Smooth muscle cell of the brain vasculature (primary cell): ENCODE measurements at regions not wholly inside any gene's neighbourhood (a gene's known extent, or its start where the extent isn't known, plus 50 kb on each side); places are given as distances from the start of the nearest gene placed in this dataset.

ENCODE experiments used
- DNase-seq: peaks from one replicate; pipeline ENCODE4 v3.0.0-alpha.2; 2012; ENCODE audit warnings: low read depth, low spot score

- no peak for DNase-seq
These were observed 134.1 kb upstream of the C1GALT1 start for GRCh38 chr7:7048213-7048612.

DNA sequence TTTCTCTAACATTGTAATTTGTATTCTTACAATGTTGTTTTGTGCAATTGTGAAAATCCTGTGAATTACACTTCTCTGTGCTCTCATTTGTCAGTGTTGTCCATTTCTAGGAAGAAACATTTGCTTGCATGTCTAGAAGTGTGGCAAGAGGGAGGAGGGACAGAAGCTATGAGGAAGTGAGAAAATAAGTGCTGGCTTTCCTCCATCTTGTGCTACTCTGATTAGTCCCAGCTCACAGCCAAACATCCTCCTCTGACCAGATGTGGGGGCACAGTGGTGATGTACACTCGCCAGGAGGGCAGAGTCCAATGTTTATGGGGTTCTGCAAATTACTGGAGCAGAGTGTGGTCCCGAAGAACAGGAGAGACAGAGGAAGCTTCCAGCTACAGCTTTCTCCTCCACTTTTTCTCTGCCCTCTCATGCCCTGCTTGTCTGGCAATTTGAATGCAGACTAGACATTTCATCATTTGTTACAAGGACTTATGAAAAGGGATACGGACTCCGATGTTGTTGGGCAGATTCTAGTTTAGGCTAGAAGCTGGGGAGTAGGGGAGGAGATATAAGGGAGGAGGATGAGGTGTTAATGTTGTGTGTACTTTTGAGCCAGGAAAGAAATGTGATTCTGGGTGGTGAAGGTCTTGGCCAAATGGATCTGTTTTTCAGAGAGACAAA is 131.0 kb upstream of the C1GALT1 start:
- no peak for DNase-seq

GRCh38 chr7:7054252-7054830 is 128.0 kb upstream of the C1GALT1 start:
- DNase-seq, result no peak

- no peak for DNase-seq
These were observed 121.3 kb upstream of the C1GALT1 start for GRCh38 chr7:7060828-7061599.

DNA sequence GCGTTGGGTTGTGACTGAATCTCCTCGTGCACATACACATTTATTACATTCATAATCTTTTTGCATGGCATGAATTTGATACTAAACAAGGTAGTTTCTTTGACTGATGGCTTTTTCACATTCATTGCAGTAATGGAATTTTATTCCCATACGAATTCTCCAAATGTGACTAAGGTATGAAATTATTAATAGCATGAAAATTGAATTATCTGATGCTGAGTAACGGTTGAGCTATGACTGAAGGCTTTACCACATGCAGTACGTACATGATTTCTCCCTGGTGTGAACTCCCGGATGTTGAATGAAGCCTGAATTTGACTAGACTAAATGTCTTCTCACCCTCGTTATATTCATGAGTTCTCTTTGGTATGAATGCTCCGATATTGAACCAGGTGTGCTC is 104.4 kb upstream of the C1GALT1 start:
- no peak for DNase-seq

- DNase-seq, result no peak
These were observed 101.5 kb upstream of the C1GALT1 start for GRCh38 chr7:7080802-7081201.

DNA sequence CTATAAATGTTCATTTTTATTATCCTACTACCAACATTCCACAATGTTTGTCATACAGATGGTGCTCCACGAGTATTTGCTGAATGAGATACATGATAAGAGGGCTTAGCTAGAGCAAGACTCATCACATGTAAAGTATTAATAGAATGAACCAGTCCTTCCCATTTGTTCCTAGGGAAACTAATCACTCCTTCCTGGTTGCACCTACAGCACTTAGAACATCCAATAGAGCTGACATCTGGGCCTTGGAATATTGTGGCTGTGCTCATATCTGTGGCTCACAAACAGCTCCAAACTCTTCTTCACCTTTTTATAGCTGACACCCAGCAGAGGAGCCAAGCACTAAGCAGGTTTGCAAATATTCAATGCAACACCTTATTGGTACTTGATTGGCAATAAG is 91.9 kb upstream of the C1GALT1 start:
- no peak for DNase-seq

DNA sequence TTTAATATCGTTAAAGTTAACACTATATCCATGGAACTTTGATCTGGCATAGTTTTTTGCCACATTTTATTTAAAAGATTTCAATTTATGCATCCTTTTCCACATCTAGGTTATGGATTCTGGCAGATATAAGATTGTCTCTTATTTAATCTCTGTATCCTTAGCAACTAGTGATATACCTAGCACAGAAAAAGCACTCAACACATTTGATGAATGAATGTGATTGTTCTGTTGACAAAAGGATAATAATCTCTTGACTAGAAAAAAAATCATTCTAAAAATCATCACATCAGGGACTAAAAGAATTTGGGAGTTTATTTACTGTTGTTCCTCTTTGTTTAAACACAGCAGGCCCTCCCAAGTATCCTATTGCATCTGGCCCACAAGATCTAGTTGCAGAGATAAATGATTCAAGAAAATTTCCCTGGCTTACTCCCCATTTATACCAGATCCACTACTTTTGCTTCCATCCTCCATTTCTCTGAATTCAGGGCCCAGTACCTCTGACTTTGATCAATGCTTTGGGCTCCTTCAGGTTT is 84.0 kb upstream of the C1GALT1 start:
- DNase-seq, result no peak

GRCh38 chr7:7099584-7100014 is 82.7 kb upstream of the C1GALT1 start:
- DNase-seq, result peak; percentile 80

DNA sequence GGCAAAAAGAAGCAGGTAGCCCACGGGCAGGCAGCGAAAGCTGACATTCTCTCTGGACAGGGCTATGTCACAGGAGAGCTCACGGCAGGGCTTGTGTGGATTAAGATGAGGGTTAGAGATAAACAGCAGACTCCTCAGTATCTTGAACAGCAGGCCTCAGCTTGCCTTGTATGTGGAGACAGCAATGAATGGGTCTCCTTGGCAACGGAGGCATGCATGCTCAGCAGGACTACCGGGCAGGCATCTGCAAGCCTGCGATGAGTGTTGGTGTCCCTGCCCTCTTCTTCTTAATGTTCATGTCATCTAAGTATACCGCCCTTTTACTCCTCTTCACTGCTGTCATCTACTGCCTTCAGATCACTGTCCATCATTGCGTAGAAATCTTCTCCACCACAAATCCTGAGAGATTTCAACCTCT is 81.9 kb upstream of the C1GALT1 start:
- no peak for DNase-seq

DNA sequence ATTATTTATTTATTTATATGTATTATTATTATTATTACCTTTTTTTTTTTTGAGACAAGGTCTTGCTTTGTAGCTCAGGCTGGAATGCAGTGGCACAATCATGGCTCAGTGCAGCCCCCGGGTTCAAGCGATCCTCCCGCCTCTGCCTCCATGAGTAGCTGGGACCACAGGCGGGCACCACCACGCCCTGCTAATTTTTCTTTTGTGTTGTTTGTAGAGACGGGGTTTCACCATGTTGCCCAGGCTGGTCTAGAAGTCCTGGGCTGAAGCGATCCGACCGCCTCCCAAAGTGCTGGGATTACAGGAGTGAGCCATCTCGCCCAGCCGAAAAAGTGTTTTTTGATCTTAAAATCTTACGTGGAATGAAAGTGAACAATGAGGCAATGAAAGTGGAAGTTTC is 79.4 kb upstream of the C1GALT1 start:
- no peak for DNase-seq

DNA sequence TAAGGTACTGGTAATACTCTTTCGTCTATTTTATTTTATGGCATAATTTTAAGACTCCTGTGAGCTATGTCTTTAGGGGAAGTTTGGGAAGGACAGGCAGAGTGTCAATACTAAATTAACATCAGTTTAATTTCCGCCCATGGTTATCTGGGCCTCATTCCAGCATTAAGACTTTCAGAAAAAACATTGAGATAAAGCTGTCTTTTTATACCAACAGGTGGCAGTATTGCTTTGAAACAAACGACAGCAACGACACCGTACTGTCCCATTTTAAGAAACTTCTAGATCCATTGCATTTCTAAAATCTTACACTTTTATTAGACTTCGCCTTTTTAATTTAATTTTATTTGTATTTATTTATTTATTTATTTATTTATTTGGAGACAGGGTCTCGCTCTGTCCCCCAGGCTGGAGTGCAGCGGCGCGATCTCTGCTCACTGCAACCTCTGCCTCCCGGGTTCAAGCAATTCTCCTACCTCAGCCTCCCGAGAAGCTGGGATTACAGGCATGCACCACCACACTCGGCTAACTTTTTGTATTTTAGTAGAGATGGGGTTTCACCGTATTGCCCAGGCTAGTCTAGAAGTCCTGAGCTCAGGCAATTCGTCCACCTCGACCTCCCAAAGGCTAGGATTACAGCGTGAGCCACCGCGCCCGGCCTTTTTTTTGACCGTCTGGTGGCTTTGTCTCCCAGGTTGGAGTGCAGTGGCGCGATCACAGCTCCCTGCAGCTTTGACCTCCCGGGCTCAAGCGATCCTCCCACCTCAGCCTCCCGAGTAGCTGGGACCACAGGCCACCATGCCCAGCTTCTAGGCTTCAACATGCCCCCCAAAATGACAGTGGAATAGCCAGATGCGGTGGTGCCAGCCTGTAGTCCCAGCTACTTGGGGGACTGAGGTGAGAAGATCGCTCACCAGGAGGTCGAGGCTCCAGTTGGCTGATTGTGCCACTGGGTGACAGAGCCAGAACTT is 78.7 kb upstream of the C1GALT1 start:
- DNase-seq, result peak; percentile 49

- DNase-seq, result no peak
These were observed 78.0 kb upstream of the C1GALT1 start for GRCh38 chr7:7104314-7104698.

DNA sequence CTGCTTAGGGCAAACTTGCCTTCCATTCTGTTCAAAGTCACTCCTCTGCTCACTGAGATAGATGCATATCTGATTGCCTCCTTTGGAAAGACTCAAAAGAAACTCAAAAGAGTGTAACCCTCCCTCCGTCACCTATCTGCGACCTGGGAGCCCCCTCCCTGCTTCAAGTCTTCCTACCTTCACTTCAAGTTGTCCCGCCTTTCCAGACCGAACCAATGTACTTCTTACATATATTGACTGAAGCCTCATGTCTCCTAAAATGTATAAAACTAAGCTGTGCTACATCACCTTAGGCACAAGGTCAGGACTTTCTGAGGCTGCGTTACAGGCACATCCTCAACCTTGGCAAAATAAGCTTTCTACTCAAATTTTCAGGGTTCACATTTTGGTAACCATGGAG is 77.4 kb upstream of the C1GALT1 start:
- no peak for DNase-seq

DNA sequence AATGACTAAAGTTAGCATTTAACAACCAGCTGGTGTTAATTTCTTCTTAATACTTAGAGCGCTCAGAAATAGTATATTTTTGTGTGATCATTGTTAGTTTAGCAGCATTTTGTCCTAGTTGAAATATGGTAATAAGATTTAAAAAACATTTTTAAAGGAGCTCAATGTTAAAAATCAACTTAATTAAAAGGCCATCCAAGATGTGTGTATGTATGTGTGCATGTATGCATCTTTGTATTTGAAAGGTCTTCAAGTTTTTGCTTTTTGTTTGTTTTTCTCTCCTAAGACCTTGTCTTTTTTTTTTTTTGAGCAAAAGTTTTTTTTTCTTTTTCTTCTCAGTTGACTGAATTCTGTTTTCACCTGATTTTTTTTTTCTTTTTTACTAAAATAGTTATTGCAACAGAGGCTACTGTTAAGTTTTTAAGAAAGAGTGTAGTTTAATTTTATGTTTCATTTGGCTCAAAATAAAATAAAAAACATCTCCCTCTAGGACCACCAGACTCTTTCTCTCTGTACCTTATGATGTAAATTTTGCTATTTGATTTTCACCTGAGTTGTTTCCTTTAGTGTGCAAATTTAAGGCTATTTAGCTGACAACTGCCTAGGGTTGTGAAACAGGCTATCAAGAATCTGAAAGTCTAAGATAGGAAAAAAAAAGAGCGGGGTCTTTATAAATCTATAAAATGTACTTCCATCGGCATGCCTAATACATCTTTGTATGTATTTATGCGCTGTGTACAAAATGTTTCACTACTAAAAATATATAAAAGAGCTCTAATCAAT is 76.4 kb upstream of the C1GALT1 start:
- no peak for DNase-seq

DNA sequence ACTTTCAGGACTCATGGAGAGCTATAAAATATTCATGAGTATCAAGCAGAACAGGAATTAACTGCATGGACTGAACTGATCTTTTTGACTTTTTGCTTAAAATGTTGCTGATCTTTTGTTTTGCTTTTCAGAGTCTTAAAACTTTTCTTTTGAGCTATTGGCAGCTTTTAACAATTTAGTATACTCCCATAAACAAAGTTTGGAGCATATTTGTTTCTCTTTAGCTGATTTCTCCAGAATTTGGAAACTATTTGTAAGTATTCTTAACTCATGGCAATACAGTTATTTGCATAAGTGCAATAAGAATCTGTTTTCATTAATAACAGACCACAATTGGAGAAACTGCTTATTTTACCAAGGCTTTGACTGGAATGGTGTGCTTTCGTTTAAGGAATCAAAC is 73.4 kb upstream of the C1GALT1 start:
- no peak for DNase-seq

DNA sequence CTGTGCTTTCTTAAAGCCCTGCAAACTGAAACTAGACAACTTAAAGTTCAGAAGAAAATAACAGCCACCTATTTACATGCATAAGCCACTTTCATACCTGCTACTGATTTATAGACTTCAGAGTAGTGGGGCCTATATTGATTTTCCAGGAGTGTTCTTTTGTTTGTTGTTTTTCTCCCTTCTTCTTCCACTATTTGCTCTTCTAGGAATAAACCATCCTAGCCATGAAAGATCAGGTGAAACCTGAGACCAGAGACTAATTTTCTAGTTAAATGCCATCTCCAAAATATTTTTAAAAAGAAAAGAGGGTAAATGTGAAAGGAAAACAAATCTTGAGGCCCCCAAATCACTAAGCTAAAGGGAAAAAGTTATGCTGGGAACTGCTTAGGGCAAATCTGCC is 72.4 kb upstream of the C1GALT1 start:
- DNase-seq, result no peak

- no peak for DNase-seq
These were observed 71.6 kb upstream of the C1GALT1 start for GRCh38 chr7:7110706-7111105.

GRCh38 chr7:7112868-7113267 is 69.5 kb upstream of the C1GALT1 start:
- no peak for DNase-seq

GRCh38 chr7:7114575-7115291 is 67.6 kb upstream of the C1GALT1 start:
- DNase-seq, result no peak
